Thyroid gland (tissue), 4 donors: ENCODE measurements at regions not wholly inside any gene's neighbourhood (a gene's known extent, or its start where the extent isn't known, plus 50 kb on each side); places are given as distances from the start of the nearest gene placed in this dataset.

Experiments
- DNase-seq, 2 donors: peaks; one replicate each; pipeline ENCODE4 v3.0.0-alpha.2; 2019
- H3K27ac ChIP-seq, 3 donors: fragments of 200-600 bp; sonication (generic); 1 replicate in 2 of 3; 2 replicates in 1 of 3; pipeline ENCODE4 v1.5.1; 2016 to 2019; ENCODE audit warnings: mild to moderate bottlenecking in 1 of 3, moderate library complexity in 1 of 3
- H3K27me3 ChIP-seq: fragments of 200-600 bp; sonication (generic); one replicate; pipeline ENCODE4 v1.5.1; 2019
- H3K36me3 ChIP-seq, 2 donors: fragments of 200-600 bp; sonication (generic); one replicate each; pipeline ENCODE4 v1.5.1; 2016 to 2019
- H3K4me1 ChIP-seq, 2 donors: fragments of 200-600 bp; sonication (generic); one replicate each; pipeline ENCODE4 v1.5.1; 2017 to 2019
- H3K4me3 ChIP-seq, 3 donors: fragments of 200-600 bp; sonication (generic); replicated peaks in 1 of 3; 1 replicate in 2 of 3; 2 replicates in 1 of 3; pipeline ENCODE4 v1.5.1; 2016; ENCODE audit warnings: mild to moderate bottlenecking in 1 of 3
- H3K9me3 ChIP-seq: fragments of 200-600 bp; sonication (generic); one replicate; pipeline ENCODE4 v1.5.1; 2017
- CTCF ChIP-seq, 6 experiments: fragments of 200-600 bp in 3 of 6; fragments of 450-650 bp in 3 of 6; sonication (generic) in 3 of 6; IDR thresholded peaks; one replicate each; pipeline ENCODE4 v1.5.1; 2016 to 2019; ENCODE audit warnings: antibody characterized with exemption in 6 of 6, mild to moderate bottlenecking in 2 of 6, inconsistent platforms in 1 of 6, moderate library complexity in 1 of 6
- POLR2A ChIP-seq, 2 donors: fragments of 450-650 bp; IDR thresholded peaks; one replicate each; pipeline ENCODE4 v1.6.1; 2017; ENCODE audit warnings: antibody characterized with exemption in 2 of 2, mild to moderate bottlenecking in 2 of 2, moderate library complexity in 1 of 2
- WGBS, 2 donors: methylation state at CpG; one replicate each; pipeline ENCODE4 v1.1.5; 2017; 5-methylcytosine and 5-hydroxymethylcytosine counted together
- intact Hi-C: fragments of 100-400 bp; cut with DNase I; formaldehyde crosslinking; loops from one replicate; pipeline ENCODE4 v1.15.1; 2023

- Histone ChIP-seq H3K9me3 (no peaks in the 10 kb centered on the region), H3K27me3 (no peaks in the 10 kb centered on the region), H3K36me3 (no peaks in the 10 kb centered on the region), H3K4me3 (no peak overlapping the region), H3K27ac (no peak overlapping the region), H3K4me1 (no peaks in the 10 kb centered on the region)
- TF ChIP-seq CTCF (IDR thresholded peaks at IDR 0.05) = peak; percentile 26 to 82 (median 64)
- TF ChIP-seq POLR2A (IDR thresholded peaks at IDR 0.05) = no peak
- WGBS, 2 donors = 59 to 64% methylated on average over 7 of the region's 7 CpGs
- DNase-seq = peak; percentile 73 to 79
- intact Hi-C loops = no loop called here
These were observed 157.7 kb downstream of the C11orf91 start for GRCh38 chr11:33542921-33543320.

- intact Hi-C loops = no loop called here
- WGBS, 2 donors = 88 to 91% methylated on average over 11 of the region's 11 CpGs
- TF ChIP-seq CTCF (IDR thresholded peaks at IDR 0.05) = no peak
- TF ChIP-seq POLR2A (IDR thresholded peaks at IDR 0.05) = no peak
- H3K36me3 ChIP-seq = no peaks in the 10 kb centered on the region
- no peak overlapping the region for H3K27ac ChIP-seq
- no peak for DNase-seq
- H3K4me3 ChIP-seq = no peak overlapping the region
- no peaks in the 10 kb centered on the region for H3K27me3 ChIP-seq
- no peaks in the 10 kb centered on the region for H3K9me3 ChIP-seq
- H3K4me1 ChIP-seq = no peaks in the 10 kb centered on the region
These were observed 159.4 kb downstream of the C11orf91 start for GRCh38 chr11:33540946-33541915.

- intact Hi-C loops = no loop called here
- Histone ChIP-seq H3K9me3 (no peaks in the 10 kb centered on the region), H3K27me3 (no peaks in the 10 kb centered on the region), H3K4me3 (no peak overlapping the region), H3K27ac (no peak overlapping the region), H3K36me3 (no peaks in the 10 kb centered on the region), H3K4me1 (no peaks in the 10 kb centered on the region)
- TF ChIP-seq POLR2A (IDR thresholded peaks at IDR 0.05) (no peak), CTCF (IDR thresholded peaks at IDR 0.05) (no peak)
- DNase-seq = no peak
These were observed 160.2 kb downstream of the C11orf91 start for GRCh38 chr11:33540427-33540826.

GRCh38 chr11:33539751-33540150 lies 160.9 kb downstream of the C11orf91 start:
- no peaks in the 10 kb centered on the region for H3K9me3 ChIP-seq
- no peak overlapping the region for H3K4me3 ChIP-seq
- H3K27ac ChIP-seq = no peak overlapping the region
- TF ChIP-seq POLR2A (IDR thresholded peaks at IDR 0.05) (no peak), CTCF (IDR thresholded peaks at IDR 0.05) (no peak)
- WGBS, 2 donors = 57% methylated on average over 3 of the region's 3 CpGs
- no peaks in the 10 kb centered on the region for H3K36me3 ChIP-seq
- no peaks in the 10 kb centered on the region for H3K4me1 ChIP-seq
- no peaks in the 10 kb centered on the region for H3K27me3 ChIP-seq
- no peak for DNase-seq
- intact Hi-C loops = no loop called here

GRCh38 chr11:33538726-33539125 lies 161.9 kb downstream of the C11orf91 start:
- TF ChIP-seq CTCF (IDR thresholded peaks at IDR 0.05) = no peak
- intact Hi-C loops = no loop called here
- Histone ChIP-seq H3K9me3 (no peaks in the 10 kb centered on the region), H3K27me3 (no peaks in the 10 kb centered on the region), H3K4me3 (no peak overlapping the region), H3K36me3 (no peaks in the 10 kb centered on the region), H3K4me1 (no peaks in the 10 kb centered on the region), H3K27ac (no peak overlapping the region)
- DNase-seq = no peak
- WGBS, 2 donors = 86 to 89% methylated on average over 2 of the region's 2 CpGs
